Chondrocyte (in vitro differentiated cells): ENCODE measurements at regions not wholly inside any gene's neighbourhood (a gene's known extent, or its start where the extent isn't known, plus 50 kb on each side); places are given as distances from the start of the nearest gene placed in this dataset.

Experiments
- DNase-seq: peaks from one replicate; pipeline ENCODE4 v3.0.0; 2021; ENCODE audit warnings: mixed read lengths, low spot score
- H3K27ac Mint-ChIP-seq: one replicate; pipeline ENCODE4 v1.8.0; 2021; ENCODE audit warnings: mild to moderate bottlenecking, moderate library complexity, mixed read lengths; ENCODE audit not compliant: unreplicated experiment
- H3K27me3 Mint-ChIP-seq: 2 replicates; pipeline ENCODE4 v1.8.0; 2021; ENCODE audit warnings: low read depth, mixed read lengths
- H3K36me3 Mint-ChIP-seq: 2 replicates; pipeline ENCODE4 v1.8.0; 2021; ENCODE audit warnings: low read depth, mixed read lengths
- H3K4me1 Mint-ChIP-seq: 2 replicates; pipeline ENCODE4 v1.8.0; 2021; ENCODE audit warnings: low read depth, mild to moderate bottlenecking, mixed read lengths
- H3K4me3 Mint-ChIP-seq: one replicate; pipeline ENCODE4 v1.8.0; 2021; ENCODE audit warnings: mild to moderate bottlenecking, moderate library complexity, mixed read lengths; ENCODE audit not compliant: unreplicated experiment
- H3K9me3 Mint-ChIP-seq: 2 replicates; pipeline ENCODE4 v1.8.0; 2021; ENCODE audit warnings: low read depth, mixed read lengths
- TF ChIP-seq, protein P1 (sequence below): fragments of 200-600 bp; sonication (generic); IDR thresholded peaks from 2 replicates; pipeline ENCODE4 v1.5.0; 2021; ENCODE audit warnings: antibody characterized with exemption, mild to moderate bottlenecking, moderate library complexity

GRCh38 chr2:134183679-134184078 is 70.2 kb upstream of the MGAT5 start:
- H3K4me3 Mint-ChIP-seq: no peak overlapping the region
- no peaks in the 10 kb centered on the region for H3K36me3 Mint-ChIP-seq
- TF ChIP-seq, protein P1, sequence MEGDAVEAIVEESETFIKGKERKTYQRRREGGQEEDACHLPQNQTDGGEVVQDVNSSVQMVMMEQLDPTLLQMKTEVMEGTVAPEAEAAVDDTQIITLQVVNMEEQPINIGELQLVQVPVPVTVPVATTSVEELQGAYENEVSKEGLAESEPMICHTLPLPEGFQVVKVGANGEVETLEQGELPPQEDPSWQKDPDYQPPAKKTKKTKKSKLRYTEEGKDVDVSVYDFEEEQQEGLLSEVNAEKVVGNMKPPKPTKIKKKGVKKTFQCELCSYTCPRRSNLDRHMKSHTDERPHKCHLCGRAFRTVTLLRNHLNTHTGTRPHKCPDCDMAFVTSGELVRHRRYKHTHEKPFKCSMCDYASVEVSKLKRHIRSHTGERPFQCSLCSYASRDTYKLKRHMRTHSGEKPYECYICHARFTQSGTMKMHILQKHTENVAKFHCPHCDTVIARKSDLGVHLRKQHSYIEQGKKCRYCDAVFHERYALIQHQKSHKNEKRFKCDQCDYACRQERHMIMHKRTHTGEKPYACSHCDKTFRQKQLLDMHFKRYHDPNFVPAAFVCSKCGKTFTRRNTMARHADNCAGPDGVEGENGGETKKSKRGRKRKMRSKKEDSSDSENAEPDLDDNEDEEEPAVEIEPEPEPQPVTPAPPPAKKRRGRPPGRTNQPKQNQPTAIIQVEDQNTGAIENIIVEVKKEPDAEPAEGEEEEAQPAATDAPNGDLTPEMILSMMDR: no peak
- peaks cover 2% of the 10 kb centered on the region for H3K9me3 Mint-ChIP-seq
- no peak for DNase-seq
- no peaks in the 10 kb centered on the region for H3K27me3 Mint-ChIP-seq
- peaks cover 7% of the 10 kb centered on the region for H3K4me1 Mint-ChIP-seq
- no peak overlapping the region for H3K27ac Mint-ChIP-seq

DNA sequence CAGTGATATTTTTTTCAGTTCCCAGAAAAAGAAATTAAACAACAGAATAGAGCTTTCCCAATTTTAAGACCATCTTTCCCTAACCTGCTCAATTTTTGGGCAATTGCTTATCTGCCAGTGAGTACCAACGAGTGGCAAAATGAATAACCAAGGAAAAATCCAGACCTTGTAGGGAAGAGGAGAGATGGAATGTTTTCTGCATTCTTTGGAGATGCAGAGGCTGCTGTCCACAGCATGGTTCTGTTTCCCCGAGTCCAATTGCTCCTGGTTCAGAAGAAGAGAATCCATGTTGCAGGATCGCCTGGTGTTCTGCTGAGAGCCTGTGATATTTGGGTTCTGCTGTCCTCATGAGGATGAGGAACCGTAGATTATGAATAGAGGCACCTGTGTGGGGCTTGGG is 68.2 kb upstream of the MGAT5 start:
- Mint-ChIP-seq H3K36me3 (no peaks in the 10 kb centered on the region), H3K27ac (no peak overlapping the region), H3K4me1 (peaks cover 14% of the 10 kb centered on the region), H3K9me3 (peaks cover 2% of the 10 kb centered on the region), H3K27me3 (no peaks in the 10 kb centered on the region), H3K4me3 (no peak overlapping the region)
- TF ChIP-seq, protein P1: no peak
- DNase-seq: no peak

- Mint-ChIP-seq H3K36me3 (peaks cover 1% of the 10 kb centered on the region), H3K9me3 (no peaks in the 10 kb centered on the region), H3K27ac (no peak overlapping the region), H3K4me3 (no peak overlapping the region), H3K27me3 (no peaks in the 10 kb centered on the region), H3K4me1 (peaks cover 19% of the 10 kb centered on the region)
- TF ChIP-seq, protein P1: no peak
- DNase-seq: no peak
Measured at GRCh38 chr2:134189009-134189720, 64.7 kb upstream of the MGAT5 start.

DNA sequence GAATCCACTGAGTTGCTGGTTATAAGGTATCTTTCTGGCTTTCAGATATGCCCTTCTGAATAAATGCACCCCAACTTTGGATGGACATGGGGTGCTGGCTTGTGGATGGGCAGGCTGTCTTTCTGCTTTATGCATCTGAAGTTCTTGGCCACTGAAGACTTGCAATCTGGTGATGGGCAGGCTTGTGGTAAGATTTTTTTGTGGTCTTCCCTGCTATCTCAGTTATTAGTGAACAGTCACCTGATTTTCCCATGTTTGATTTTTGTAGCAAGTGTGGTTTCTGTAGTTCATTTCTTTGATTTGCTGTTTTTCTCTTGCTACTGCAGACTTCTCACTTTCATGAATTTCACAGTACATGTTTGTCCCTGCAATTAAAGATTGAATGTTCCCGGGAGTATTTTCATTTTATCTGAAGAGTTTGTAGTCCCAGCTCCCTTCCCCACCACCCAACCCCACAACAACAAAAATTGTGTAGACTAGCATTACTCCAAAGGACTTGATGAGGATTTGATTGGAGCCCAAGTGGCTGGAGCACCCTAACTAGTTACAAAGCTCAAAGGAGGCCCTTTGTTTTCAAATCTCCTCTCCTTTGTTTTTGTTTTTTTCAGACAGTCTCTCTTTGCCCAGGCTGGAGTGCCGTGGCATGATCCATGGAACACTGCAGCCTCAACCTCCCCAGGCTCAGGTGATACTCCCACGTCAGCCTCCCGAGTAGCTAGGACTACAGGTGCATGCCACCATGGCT is 63.6 kb upstream of the MGAT5 start:
- Mint-ChIP-seq H3K27ac (no peak overlapping the region), H3K36me3 (peaks cover 1% of the 10 kb centered on the region), H3K4me1 (peaks cover 21% of the 10 kb centered on the region), H3K27me3 (no peaks in the 10 kb centered on the region), H3K4me3 (no peak overlapping the region), H3K9me3 (no peaks in the 10 kb centered on the region)
- DNase-seq: no peak
- TF ChIP-seq, protein P1: no peak

DNA sequence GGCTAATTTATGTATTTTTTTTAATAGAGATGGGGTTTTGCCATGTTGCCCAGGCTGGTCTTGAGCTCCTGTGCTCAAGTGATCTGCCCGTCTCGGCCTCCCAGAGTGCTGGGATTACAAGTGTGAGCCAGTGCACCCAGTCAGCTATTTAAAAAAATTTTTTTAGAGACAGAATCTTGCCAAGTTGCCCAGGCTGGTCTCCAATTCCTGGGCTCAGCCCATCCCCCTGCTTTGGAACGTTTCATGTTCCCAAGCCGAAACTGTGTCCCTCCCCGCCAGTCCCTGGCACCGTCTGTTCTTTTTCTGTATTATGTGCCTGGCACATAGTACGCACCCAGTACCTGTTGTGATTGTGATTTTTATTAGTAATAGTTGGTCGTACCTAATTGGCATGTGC is 63.1 kb upstream of the MGAT5 start:
- peaks cover 1% of the 10 kb centered on the region for H3K36me3 Mint-ChIP-seq
- no peak overlapping the region for H3K27ac Mint-ChIP-seq
- no peaks in the 10 kb centered on the region for H3K9me3 Mint-ChIP-seq
- H3K4me1 Mint-ChIP-seq: peaks cover 21% of the 10 kb centered on the region
- no peaks in the 10 kb centered on the region for H3K27me3 Mint-ChIP-seq
- DNase-seq: no peak
- H3K4me3 Mint-ChIP-seq: no peak overlapping the region
- TF ChIP-seq, protein P1: no peak
